ENCODE measurements at regions not wholly inside any gene's neighbourhood (a gene's known extent, or its start where the extent isn't known, plus 50 kb on each side); places are given as distances from the start of the nearest gene placed in this dataset.

DNA sequence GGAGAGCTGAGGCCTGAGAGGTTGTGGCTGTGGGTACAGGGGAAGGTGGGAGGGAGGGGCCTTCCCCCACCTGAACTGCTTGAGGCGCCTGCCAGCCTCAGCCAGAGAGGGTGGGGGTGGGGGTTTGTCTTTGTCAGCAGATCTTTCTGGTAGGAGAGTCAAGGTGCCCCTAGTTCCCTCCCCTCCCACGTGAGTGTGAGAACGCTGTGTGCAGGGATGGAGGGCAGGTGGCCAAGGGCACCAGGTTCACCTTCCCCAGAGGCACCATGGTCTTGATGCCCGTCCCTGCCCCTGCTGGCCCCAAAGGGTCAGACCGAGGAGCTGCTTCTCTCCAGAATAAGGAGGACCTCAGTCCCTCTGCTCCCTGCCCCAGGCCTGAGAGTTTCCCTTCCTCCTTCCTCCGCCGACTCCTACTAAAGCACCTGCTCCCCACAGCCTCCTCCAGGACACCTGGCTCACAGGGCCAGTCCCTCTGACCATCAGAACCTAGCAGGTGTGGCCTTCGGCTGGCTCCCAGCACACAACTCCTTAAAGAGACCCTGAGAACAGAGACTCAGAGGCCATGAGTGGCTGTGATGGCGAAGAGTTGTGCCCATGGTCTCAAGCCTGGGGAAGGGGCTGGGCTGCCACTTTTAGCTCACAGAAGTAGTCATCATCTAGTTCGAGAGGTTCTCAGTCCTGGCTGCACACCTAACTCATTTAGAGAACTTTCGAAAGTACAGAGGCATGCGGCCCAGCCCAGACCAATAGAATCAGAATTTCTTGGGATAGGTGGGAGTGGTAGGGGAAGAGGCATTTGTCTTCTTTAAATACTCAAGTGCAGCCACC lies 113.2 kb upstream of the LHX1 start:
- DNase-seq (no peak), ATAC-seq (no peak)
- Histone ChIP-seq H3K9me3 (ENCODE audit: control insufficient read depth, low read length) (no peaks in the 10 kb centered on the region), H3K4me1 (ENCODE audit: control insufficient read depth, insufficient read depth, low read length) (no peaks in the 10 kb centered on the region), H3K27ac (ENCODE audit: low read length) (no peak overlapping the region), H3K4me3 (ENCODE audit: low read length) (no peak overlapping the region), H3K27me3 (ENCODE audit: control insufficient read depth, insufficient read depth) (no peaks in the 10 kb centered on the region)
- 70% methylated on average over 12 of the region's 12 CpGs for whole genome bisulfite sequencing
- intact Hi-C loops (cut with DNase I), result no loop called here

DNA sequence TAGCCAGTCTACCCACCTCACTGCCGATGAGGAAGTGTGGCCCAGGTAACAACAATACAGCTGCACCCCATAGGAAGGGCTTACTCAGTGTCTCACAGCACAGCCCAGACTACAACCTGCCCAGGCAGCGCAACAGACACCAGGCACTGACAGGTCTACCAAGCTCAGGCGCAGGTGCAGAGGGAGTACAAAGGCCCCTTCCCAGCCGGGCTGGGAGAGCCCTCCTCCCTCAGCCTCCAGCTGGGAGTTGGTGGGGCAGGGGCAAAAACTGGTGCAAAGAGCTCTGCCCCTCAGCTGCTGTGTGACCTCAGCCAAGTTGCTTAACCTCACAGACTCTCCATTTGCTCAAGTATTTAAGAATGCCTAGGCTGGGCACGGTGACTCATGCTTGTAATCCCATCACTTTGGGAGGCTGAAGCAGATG lies 112.6 kb upstream of the LHX1 start:
- 77% methylated on average over 5 of the region's 5 CpGs for WGBS
- Histone ChIP-seq H3K27ac (ENCODE audit: low read length) (no peak overlapping the region), H3K4me1 (ENCODE audit: control insufficient read depth, insufficient read depth, low read length) (no peaks in the 10 kb centered on the region), H3K27me3 (ENCODE audit: control insufficient read depth, insufficient read depth) (no peaks in the 10 kb centered on the region), H3K9me3 (ENCODE audit: control insufficient read depth, low read length) (no peaks in the 10 kb centered on the region), H3K4me3 (ENCODE audit: low read length) (no peak overlapping the region)
- ATAC-seq, result no peak
- DNase-seq, result no peak
- intact Hi-C loops (cut with DNase I), result no loop called here

DNA sequence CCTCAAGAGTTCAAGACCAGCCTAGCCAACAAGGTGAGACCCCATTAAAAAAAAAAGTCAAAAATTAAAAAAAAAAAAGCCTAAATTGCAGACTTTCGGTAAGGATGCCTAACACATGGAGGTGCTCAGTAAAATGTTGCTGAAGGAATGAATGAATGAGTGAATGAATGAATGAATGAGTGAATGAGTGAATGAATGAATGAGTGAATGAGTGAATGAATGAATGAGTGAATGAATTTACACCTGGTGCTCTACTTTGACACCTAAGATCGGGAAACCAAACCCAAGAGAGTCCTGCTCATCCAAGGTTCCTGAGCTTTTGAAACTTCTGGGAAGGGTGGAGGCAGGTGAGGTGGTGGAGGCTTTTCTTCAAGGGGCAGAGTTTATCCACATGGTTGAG lies 112.2 kb upstream of the LHX1 start:
- Histone ChIP-seq H3K9me3 (ENCODE audit: control insufficient read depth, low read length) (no peaks in the 10 kb centered on the region), H3K4me1 (ENCODE audit: control insufficient read depth, insufficient read depth, low read length) (no peaks in the 10 kb centered on the region), H3K27me3 (ENCODE audit: control insufficient read depth, insufficient read depth) (no peaks in the 10 kb centered on the region), H3K4me3 (ENCODE audit: low read length) (no peak overlapping the region), H3K27ac (ENCODE audit: low read length) (no peak overlapping the region)
- WGBS, result 95% methylated on average over 2 of the region's 2 CpGs
- ATAC-seq (no peak), DNase-seq (no peak)
- intact Hi-C loops (cut with DNase I), result no loop called here

DNA sequence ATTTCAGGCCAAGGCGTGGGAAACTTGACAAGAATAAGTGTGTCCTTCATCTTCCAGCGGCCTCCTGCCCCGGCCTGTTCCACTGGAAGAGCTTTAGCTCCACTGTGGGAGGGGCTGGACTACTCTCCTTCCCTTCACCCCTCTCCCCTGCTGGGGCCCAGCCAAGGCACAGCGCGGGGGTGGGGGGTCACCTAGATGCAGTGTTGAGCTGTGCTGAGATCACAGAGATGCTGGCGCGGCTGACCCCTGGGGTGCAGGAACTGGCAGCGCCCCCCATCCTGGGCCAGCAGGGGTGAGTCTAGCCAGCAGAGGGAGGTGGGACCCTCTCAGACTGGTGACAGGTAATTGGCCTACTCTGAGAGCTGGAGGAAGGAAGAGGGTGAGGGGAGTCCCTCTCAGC lies 111.8 kb upstream of the LHX1 start:
- WGBS, result 51% methylated on average over 8 of the region's 8 CpGs
- intact Hi-C loops (cut with DNase I), result no loop called here
- no peaks in the 10 kb centered on the region for H3K9me3 ChIP-seq (ENCODE audit: control insufficient read depth, low read length)
- H3K4me1 ChIP-seq (ENCODE audit: control insufficient read depth, insufficient read depth, low read length), result no peaks in the 10 kb centered on the region
- no peak for ATAC-seq
- no peak for DNase-seq
- no peak overlapping the region for H3K27ac ChIP-seq (ENCODE audit: low read length)
- H3K4me3 ChIP-seq (ENCODE audit: low read length), result no peak overlapping the region
- no peaks in the 10 kb centered on the region for H3K27me3 ChIP-seq (ENCODE audit: control insufficient read depth, insufficient read depth)

DNA sequence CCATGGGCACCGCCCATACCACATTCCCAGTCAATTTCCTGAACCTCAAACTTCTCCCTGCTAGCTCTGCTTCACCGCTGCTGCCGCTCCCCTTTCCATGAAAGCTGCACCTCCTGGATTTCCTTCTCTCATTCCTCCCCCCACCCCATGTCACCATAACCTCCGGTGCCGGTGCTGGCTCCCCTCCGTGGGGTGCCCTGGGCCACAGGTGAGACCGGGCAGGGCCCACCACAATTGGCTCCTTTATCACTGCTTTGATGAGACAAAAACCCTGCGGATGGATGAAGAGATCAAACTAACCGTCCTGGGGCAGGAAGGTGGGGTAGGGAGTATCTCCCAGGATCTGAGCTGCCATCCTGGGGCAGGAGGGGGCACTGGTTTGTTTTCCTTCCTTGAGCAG lies 111.3 kb upstream of the LHX1 start:
- 43% methylated on average over 9 of the region's 9 CpGs for WGBS
- intact Hi-C loops (cut with DNase I), result no loop called here

DNA sequence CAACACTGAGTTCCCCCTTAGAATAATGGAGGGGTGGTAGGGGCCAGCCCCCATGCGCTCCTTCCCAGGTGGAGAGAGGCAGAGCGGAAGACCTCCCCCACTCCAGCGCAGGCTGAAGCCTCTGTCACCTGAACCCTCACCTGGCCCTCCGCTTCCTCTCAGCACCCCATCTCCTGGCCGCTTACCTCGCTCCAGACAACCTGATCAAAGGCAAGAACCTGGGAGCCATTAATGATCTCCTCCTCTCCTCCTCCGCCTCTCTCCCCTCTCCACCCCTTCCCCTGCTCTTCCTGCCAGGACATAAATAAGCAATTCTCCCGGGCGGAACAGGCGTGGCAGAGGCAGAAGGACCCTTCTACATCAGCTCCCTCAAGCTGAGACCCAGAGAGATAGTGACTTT lies 110.2 kb upstream of the LHX1 start:
- H3K27ac ChIP-seq (ENCODE audit: low read length), result no peak overlapping the region
- WGBS, result 23% methylated on average over 10 of the region's 10 CpGs
- intact Hi-C loops (cut with DNase I), result no loop called here
- H3K27me3 ChIP-seq (ENCODE audit: control insufficient read depth, insufficient read depth), result no peaks in the 10 kb centered on the region
- no peaks in the 10 kb centered on the region for H3K4me1 ChIP-seq (ENCODE audit: control insufficient read depth, insufficient read depth, low read length)
- H3K9me3 ChIP-seq (ENCODE audit: control insufficient read depth, low read length), result no peaks in the 10 kb centered on the region
- no peak overlapping the region for H3K4me3 ChIP-seq (ENCODE audit: low read length)
- ATAC-seq (no peak), DNase-seq (no peak)

More for the DNA sequence above, 111.3 kb upstream of the LHX1 start:
- no peak overlapping the region for H3K4me3 ChIP-seq (ENCODE audit: low read length)
- H3K4me1 ChIP-seq (ENCODE audit: control insufficient read depth, insufficient read depth, low read length), result no peaks in the 10 kb centered on the region
- H3K27me3 ChIP-seq (ENCODE audit: control insufficient read depth, insufficient read depth), result no peaks in the 10 kb centered on the region
- no peak for ATAC-seq
- no peak overlapping the region for H3K27ac ChIP-seq (ENCODE audit: low read length)
- no peaks in the 10 kb centered on the region for H3K9me3 ChIP-seq (ENCODE audit: control insufficient read depth, low read length)
- DNase-seq, result no peak

DNA sequence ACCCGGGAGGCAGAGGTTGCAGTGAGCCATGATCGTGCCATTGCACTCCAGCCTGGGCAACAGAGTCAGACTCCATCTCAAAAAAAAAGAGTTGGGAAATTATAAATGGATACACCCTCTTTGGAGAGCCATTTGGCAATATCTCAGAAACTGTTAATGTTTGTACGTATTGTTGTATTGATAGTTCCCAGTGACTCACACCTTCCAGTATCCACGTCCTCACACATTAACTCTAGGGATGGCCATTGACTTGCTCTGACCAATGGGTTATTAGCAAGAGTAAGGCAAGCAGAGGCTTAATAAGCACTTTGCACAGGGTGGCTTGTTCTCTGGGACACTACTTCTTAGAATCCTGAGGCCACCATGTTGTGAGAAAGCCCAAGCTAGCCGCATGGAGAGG lies 107.6 kb upstream of the LHX1 start:
- H3K9me3 ChIP-seq (ENCODE audit: control insufficient read depth, low read length), result no peaks in the 10 kb centered on the region
- WGBS, result 77% methylated on average over 5 of the region's 5 CpGs
- H3K4me3 ChIP-seq (ENCODE audit: low read length), result no peak overlapping the region
- ATAC-seq, result no peak
- no peaks in the 10 kb centered on the region for H3K27me3 ChIP-seq (ENCODE audit: control insufficient read depth, insufficient read depth)
- intact Hi-C loops (cut with DNase I), result no loop called here
- no peak for DNase-seq
- H3K27ac ChIP-seq (ENCODE audit: low read length), result no peak overlapping the region
- H3K4me1 ChIP-seq (ENCODE audit: control insufficient read depth, insufficient read depth, low read length), result no peaks in the 10 kb centered on the region

DNA sequence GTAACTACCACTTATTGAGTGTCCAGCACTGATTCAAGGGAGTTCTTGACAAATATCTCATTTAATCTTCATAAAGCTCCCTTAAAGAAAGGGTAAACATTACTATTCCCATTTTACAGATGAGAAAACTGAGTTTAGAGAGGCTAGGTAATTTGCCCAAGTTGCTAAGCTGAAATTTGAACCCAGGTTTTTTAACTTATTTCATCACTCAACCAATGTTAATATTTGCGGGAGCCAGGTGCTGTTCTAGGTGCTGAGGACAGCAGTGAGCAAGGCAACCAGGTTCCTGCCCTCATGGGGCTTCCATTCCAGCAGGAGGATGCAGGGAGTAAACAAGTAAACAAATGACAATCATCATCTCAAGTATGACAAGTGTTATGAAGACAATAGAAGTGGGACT lies 104.0 kb upstream of the LHX1 start:
- no peak overlapping the region for H3K4me3 ChIP-seq (ENCODE audit: low read length)
- ATAC-seq (no peak), DNase-seq (no peak)
- intact Hi-C loops (cut with DNase I), result no loop called here
- no peak overlapping the region for H3K27ac ChIP-seq (ENCODE audit: low read length)
- WGBS, result 45% methylated on average over 1 of the region's 1 CpG
- no peaks in the 10 kb centered on the region for H3K27me3 ChIP-seq (ENCODE audit: control insufficient read depth, insufficient read depth)
- no peaks in the 10 kb centered on the region for H3K4me1 ChIP-seq (ENCODE audit: control insufficient read depth, insufficient read depth, low read length)
- H3K9me3 ChIP-seq (ENCODE audit: control insufficient read depth, low read length), result no peaks in the 10 kb centered on the region

DNA sequence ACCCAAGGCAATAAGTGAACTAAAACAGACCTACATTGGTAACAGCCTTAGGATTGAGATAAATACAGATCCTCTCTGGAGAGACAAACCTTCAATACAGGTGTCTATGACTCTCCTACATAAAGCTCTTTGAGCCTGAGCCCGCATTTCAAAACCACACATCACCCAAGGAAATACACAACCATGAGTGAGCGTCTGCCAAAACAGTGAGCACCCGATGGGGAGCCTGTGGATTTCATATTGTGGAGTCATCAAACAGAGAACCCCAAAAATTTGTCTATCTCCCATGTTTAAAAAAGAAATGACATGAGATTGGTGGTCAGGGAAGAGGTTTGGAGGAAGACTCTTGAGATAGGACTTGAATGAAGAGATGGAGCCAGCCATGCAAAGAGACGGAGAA lies 102.2 kb upstream of the LHX1 start:
- 79% methylated on average over 4 of the region's 4 CpGs for WGBS
- ATAC-seq (no peak), DNase-seq (no peak)
- H3K9me3 ChIP-seq (ENCODE audit: control insufficient read depth, low read length), result no peaks in the 10 kb centered on the region
- no peaks in the 10 kb centered on the region for H3K4me1 ChIP-seq (ENCODE audit: control insufficient read depth, insufficient read depth, low read length)
- intact Hi-C loops (cut with DNase I), result no loop called here
- H3K27me3 ChIP-seq (ENCODE audit: control insufficient read depth, insufficient read depth), result no peaks in the 10 kb centered on the region
- H3K4me3 ChIP-seq (ENCODE audit: low read length), result no peak overlapping the region
- H3K27ac ChIP-seq (ENCODE audit: low read length), result no peak overlapping the region

DNA sequence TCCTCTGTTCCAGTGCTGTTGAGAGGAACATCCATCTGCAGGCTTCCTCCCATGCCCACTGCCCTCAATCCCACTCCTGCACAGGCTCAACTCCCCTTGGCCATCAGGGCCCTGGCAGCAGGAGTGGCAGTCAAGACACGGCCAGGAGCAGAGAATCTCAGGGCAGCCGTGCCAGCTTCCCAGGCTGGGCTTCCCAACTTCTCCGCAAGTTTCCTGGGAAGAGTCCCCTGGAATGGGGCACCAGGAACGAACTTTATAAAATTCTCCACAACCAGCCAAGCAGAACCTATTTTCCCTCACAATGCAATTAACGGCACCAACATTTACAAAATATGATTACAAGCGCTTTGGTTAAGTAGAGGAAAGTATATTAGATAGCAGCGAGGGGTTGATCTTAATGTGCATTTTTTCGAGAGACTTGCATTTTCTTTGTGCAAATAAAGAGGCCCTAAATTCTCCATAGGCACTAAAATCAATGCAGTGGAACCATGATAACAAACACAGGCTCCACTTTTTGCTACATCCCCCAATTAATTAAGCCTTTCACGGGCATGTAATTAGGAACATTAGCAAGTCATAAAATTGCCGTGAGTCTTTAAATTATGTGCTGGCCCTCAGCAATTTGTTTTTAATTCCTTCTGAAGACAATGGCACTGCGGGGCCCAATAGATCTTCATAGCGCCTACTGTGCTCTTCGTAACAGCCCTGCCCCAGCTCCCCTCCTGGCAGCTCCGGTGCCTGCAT lies 99.9 kb upstream of the LHX1 start:
- no peaks in the 10 kb centered on the region for H3K9me3 ChIP-seq (ENCODE audit: control insufficient read depth, low read length)
- H3K4me3 ChIP-seq (ENCODE audit: low read length), result no peak overlapping the region
- no peaks in the 10 kb centered on the region for H3K27me3 ChIP-seq (ENCODE audit: control insufficient read depth, insufficient read depth)
- no peak for DNase-seq
- 60% methylated on average over 14 of the region's 14 CpGs for WGBS
- ATAC-seq, result no peak
- intact Hi-C loops (cut with DNase I), result no loop called here
- no peak overlapping the region for H3K27ac ChIP-seq (ENCODE audit: low read length)
- H3K4me1 ChIP-seq (ENCODE audit: control insufficient read depth, insufficient read depth, low read length), result no peaks in the 10 kb centered on the region

DNA sequence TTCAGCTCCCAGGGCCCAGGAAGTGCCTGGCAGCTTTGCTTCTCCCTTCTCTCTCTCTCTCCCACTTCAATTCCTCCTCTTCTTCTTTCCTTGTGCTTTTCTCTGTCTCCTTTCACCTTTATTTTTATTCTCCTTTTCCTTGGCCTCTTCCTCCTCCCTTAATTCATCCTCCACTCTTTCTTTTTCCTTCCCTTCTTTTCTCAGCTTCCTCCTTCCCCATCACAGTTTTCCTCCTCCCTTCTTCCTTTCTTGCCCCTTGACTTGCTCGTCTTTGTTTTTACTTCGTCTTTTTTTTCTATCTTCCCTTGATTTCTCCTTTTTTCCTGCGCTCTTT lies 99.4 kb upstream of the LHX1 start:
- ATAC-seq (no peak), DNase-seq (no peak)
- Histone ChIP-seq H3K27ac (ENCODE audit: low read length) (no peak overlapping the region), H3K4me3 (ENCODE audit: low read length) (no peak overlapping the region), H3K27me3 (ENCODE audit: control insufficient read depth, insufficient read depth) (no peaks in the 10 kb centered on the region), H3K9me3 (ENCODE audit: control insufficient read depth, low read length) (no peaks in the 10 kb centered on the region), H3K4me1 (ENCODE audit: control insufficient read depth, insufficient read depth, low read length) (no peaks in the 10 kb centered on the region)
- WGBS, result 56% methylated on average over 3 of the region's 3 CpGs
- intact Hi-C loops (cut with DNase I), result no loop called here
